ENCODE measurements at regions not wholly inside any gene's neighbourhood (a gene's known extent, or its start where the extent isn't known, plus 50 kb on each side); places are given as distances from the start of the nearest gene placed in this dataset.
"Not testable (repeated sequence)": the region's sequence is repeated elsewhere in the genome, so short reads cannot be mapped to it uniquely, and the experiment has no call there.

DNA sequence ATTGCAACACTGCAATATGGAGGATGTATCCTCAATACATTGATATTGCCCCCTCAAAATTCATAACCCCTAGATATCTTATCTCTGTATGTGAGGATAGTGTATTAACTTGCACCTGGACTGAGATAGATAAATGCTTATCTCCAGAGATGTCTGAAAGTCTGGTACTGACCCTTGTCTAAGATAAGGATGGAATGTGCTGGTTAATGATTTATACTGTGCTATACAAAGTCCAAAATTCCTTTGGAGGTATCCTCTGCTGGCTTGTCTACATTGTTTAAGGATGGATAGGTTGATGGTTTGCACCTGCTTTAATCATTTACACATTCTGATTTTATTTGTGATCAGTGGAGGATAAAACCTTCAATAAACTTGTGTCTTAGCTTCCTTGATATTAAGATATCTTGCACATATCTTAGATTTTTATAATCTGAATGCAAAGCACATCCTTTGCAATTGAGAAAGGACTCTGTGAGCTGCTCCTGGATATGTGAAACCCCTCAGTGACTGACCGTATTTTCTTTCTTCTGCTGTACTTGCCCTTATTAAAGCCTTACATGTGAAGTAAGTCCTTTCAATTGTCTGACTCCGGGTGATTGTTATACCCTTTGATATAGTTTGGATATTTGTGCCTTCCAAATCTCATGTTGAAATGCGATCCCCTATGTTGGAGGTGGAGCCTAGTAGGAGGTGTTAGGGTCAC lies 430.3 kb upstream of the MAOA start:
- DNase-seq (ENCODE audit: low spot score), result no peak

DNA sequence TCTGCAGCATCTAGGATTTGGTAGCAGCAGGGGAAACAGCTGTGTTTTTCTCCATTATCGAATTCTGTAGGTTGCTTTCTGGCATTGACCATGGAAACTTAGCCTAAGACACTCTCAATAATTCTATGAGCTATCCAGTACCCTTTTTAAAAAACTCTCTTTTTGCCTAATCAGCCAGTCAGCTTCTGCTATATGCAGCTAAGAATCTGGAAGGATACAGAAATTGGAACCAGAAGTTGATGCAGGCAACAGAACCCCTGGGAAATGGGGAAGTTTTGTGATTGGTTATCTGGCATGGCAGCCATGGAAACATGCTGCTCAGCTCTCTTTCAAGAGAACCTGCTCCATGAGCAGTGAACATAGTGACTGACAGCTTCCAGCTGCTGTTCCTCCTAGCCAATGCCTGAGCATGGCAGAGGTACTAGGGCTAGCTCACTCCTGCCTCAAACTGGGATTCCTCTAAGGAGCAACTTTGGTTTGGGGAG lies 417.6 kb upstream of the MAOA start:
- DNase-seq (ENCODE audit: low spot score), result no peak

DNA sequence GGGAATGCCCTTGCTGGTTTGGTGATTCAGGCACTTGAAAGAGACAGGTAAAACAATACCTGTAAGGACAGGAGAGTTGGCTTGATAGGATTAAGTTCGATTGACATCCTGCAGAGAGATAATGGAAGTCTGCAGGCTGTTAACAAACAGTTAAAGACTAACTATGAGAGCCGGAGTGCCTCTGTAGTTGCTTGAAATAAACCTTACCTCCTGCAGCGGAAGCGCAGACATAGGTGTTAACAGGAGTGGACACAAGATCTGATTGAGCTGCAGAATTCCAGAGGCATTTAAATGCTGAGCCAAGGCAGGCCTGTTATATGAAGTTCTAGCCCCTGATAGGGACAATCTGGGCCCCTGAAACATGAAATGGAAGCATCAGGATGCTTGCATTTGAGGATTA lies 416.7 kb upstream of the MAOA start:
- no peak for DNase-seq (ENCODE audit: low spot score)

DNA sequence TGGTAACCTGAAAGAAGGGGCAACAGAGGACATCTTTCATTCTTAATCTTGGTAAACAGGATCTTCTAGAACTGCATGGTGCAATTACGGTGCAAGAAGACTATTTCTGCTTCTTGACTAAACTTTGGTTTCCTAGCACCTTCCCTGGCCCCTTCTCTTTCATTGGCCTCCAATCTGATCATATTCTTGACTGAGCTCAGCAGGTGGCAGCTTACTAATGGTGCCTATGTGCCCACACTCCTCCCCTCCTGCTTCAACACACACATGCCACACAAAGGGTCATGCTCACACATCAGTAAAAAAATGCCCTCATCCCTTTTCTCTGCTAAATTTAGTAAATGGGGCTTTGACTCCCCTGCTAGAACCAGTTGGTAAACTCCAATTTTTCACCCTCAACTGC lies 400.5 kb upstream of the MAOA start:
- no peak for DNase-seq (ENCODE audit: low spot score)

DNA sequence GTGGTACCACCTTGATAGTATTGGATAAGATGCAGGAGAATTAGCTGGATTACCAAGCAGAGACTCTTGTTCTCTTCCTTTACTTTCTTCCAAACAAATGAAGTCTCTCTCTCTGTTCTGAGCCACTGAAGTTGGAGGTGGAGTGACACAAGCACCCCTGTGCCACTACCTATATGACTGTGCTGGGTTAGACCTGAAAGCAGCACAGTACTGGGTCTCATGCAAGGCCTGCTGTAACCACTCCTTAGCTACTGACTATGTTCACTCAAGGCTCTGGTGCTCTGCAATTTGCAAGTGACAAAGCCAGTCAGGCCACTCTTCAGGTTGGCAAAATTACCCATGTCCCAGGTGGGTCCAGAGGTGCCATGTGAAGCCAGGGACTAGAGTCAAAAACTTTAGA lies 389.6 kb upstream of the MAOA start:
- DNase-seq (ENCODE audit: low spot score), result no peak

DNA sequence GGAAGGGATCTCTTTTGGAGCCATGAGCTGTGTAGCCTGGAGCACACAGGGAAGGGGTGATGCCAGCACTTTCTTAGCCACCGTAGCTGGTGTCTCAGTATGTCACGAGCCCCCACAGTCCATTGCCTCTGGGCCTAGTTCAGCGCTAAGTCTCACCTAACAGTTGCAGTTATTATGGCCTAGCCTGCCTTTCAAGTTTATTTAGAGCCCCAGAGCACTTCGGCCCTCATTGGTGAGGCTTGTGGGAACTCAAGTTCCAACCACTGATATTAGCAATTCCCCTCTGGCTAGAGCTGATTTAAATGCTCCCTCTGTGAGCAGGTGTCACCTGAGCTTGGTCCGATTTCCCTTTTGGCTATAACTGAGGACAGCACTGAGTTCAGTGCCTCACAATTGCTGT lies 388.4 kb upstream of the MAOA start:
- no peak for DNase-seq (ENCODE audit: low spot score)

DNA sequence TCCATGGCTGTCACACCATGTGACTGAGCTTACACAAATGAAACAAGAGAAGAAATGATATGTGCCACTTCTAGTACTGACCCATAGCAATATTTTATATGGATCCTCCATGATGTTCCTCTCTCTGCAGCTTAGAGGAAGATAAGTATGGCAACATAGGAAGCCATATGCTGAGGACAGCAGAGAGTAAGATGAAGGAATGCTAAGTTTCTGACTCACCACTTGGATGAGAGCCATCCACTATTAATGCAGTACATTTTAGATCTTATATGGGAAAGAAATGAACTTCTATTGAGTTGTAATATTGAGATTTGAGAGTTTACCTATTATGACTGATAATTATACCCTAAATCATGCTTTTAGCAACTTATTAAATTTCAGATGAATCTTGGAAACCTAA lies 386.9 kb upstream of the MAOA start:
- DNase-seq (ENCODE audit: low spot score), result no peak

DNA sequence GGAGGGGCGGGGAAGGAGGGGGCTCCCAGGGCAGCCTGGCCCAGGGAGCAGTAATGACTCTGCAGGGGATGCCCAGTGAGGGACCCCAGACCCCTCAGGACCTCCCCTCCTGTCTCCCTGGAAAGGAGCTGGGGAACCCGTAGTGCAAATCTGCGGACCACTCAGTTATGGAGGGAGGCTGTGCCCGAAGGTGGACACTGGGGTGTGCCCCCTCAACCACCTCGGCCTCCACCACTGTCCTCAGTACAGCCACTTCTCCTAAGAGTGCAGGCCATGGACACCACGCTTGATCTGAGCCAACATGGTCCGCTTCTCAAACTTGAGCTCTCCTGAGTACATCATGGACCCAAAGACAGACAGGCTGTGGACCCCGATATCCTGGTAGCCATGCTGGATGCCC lies 378.2 kb upstream of the MAOA start:
- no peak for DNase-seq (ENCODE audit: low spot score)

DNA sequence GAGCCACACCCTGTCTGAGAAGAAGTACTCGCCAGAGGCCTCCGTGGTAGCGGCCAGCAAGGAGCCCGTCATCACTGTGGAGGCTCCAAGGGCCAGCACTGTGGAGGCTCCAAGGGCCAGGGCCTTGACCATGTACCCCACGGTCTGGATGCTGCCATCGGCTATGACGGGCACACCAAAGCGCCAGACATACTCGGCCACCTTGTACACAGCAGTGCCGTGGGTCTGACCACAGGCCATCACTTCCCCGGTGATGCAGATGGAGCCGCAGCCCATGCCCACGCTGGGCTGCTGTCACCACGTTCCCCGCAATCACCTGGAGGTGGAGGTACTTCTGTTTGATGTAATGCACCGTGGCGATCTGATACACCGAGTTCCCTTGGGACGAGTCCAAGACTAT lies 377.7 kb upstream of the MAOA start:
- DNase-seq (ENCODE audit: low spot score), result no peak

DNA sequence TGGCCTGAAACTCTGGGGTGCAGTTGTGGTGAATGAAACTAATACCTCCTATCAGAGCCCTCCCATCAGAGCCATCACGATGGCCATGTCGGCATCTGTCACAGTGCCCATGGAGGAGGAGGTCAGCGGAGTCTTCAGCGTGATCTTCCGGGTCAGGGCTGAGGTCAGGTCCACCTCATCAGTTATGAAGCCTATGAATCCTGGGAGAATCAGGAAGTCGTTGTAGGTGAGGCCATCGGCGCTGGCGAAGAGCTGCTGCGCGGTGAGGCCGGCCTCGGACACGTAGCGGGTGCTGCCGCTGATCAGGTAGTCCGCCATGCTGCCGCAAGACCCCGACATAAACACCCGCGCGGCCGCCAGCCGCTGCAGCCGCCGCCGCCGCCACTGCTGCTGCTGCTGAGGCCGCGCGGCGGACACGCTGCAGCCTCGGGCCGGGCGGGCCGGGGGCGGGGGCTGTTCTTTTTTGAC lies 376.7 kb upstream of the MAOA start:
- DNase-seq (ENCODE audit: low spot score), result no peak

DNA sequence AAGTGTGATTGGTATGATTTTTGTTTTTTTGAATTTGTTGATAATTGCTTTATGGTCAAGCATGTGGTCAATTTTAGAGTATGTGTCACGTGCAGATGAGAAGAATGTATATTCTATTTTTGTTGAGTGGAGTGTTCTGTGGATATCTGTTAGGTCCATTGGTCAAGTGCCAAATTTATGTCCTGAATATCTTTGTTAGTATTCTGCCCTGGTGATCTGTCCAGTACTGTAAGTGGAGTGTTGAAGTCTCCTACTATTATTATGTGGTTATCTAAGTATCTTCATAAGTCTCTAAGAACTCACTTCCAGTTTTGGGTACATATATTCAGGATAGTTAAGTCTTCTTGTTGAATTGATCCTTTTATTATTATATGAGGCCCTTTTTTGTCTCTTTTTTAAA lies 372.9 kb upstream of the MAOA start:
- no peak for DNase-seq (ENCODE audit: low spot score)

DNA sequence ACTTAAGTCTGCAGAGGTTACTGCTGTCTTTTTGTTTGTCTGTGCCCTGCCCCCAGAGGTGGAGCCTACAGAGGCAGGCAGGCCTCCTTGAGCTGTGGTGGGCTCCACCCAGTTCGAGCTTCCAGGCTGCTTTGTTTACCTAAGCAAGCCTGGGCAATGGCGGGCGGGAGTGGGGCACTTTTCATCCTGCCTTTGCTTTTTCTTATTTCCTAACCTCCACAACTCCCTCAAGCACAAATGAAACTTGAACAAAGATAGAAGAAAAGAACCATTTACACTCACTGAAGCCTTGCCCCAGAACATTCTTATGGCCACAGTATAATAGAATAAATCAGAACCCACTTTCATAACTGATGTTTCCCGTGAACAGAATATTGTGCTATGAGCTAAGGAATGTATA lies 344.5 kb upstream of the MAOA start:
- DNase-seq (ENCODE audit: low spot score), result not testable (repeated sequence)

DNA sequence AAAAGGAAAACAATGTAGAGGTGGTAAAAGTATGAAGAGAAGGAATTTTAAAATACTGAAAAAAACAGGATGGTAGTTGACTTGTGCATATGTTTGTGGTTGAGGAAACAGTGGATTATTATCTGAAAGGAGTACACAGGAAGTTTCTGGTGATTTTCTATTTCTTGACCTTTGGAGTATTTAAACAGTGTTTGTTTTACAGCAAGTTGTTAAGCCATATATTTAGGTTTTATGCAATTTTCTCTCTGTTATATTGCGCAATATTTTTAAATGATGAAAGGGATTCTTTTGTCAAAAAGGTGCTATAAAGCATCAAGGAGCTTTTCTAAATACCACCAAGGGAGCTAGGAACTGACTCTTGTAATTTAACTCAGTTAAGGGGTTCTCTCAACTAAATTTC lies 343.1 kb upstream of the MAOA start:
- DNase-seq (ENCODE audit: low spot score), result no peak

DNA sequence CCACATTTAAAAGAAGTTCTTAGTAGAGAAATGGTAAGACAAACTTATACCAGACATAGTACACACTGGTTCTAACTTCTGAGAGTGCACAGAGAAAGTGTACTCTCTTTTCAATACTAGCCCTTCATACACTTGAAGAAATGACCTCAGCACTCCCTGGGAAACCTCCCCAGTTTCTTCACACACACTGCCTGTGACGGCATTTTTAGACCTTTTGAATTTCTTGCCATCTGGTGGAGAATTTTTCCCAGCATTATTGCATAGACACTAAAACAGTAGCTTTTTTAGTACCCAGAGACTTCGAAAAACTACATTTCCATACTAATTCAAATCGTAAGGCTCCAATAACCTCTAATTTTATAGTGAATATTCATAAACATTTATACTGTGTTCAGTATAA lies 341.6 kb upstream of the MAOA start:
- DNase-seq (ENCODE audit: low spot score), result no peak

DNA sequence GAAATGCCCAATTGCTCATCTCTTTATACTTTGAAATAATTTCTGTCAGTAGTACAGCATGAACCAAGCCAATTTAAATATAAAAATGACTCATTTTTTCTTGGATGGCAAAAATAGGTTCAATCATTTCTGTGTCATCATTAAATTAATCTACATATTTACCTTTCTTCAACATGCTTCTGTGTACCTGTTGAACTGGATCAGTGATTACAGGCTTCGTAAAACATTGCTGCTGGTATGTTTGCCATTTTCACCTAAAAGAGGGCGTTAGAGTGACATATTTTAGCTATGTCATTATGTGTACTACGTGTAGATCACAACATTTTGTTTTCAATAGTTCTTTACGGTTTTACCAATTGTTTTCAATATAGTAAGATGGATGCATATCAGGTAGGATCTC lies 340.5 kb upstream of the MAOA start:
- no peak for DNase-seq (ENCODE audit: low spot score)

DNA sequence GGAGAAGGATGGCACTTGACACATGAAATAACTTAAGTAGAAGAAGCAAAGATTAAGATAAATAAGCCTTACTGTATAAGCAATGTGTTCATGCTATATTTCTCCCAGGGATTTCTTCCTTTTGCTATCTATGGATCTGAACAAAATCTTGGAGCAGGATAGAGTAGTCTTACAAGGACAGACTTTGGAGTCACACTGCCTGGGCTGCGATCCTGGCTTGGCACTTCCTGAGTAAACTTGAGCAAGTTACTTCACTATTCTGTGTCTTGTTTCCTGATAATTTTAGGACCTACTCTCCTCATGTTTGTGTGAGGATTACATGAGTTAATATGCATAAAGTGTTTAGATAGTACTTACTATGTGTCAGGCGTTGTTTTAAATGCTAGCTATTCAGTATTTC lies 340.0 kb upstream of the MAOA start:
- DNase-seq (ENCODE audit: low spot score), result no peak

DNA sequence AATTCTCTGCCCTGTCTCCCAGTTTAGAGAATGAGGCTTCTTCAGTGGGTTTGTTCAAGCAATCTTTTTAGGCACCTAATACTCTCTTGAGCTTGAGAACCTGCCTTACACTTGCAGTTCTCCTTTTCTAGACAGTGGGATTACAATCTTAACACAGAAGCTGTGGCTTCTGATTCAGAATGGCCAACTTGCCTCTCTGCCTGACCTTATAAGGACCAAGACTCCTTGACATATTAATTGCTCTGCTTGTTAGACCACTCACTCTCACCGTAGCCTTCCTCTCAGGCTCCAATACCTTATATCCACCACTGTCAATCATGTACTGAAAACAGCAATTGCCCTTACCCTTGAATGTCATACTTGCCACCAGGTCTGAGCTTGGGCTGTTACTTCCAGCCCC lies 338.7 kb upstream of the MAOA start:
- no peak for DNase-seq (ENCODE audit: low spot score)

DNA sequence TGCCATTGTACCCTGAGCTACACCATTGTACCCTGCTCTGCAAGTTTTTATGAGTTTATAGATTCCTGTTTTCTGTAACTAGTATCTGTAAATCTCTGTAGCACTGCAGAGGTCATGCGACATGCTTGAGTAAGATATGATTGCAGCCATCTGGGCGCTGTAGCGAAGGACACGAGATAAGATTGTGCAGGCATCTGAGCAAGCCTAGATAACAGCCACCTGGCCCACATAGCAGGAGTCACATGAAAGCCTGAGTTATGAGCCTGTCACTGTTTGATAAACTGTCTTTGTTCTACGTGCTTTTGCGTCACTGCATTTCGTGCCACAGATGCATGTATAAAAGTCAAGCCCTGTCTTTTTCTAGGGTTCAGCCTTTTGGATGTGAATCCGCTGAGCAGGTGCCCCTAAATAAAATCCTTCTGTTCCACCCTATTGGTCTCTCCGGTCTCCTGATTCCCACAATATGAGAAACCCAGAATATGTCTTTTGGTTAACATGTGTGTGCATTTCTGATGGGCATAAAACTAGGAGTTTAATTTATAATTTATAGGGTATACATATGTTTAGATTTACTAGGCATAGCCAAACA lies 327.6 kb upstream of the MAOA start:
- no peak for DNase-seq (ENCODE audit: low spot score)

DNA sequence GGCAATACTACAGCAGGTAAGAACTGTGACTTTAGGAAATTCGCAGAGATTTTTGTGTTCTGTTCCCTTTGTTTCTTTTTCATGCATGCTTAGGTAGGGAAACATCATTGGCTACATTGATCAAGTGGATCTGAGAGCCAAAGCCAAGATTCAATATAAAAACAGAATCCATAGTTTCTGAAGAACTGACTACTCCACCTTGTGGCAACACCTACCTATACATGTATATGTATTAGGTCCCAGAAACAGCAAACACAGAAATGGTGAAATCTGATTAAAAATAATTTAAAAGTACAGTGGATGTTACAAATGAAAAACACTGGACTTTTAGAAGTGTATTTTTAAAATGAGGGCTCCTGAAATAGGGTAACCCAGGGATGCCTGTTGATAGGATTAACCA lies 322.6 kb upstream of the MAOA start:
- no peak for DNase-seq (ENCODE audit: low spot score)

DNA sequence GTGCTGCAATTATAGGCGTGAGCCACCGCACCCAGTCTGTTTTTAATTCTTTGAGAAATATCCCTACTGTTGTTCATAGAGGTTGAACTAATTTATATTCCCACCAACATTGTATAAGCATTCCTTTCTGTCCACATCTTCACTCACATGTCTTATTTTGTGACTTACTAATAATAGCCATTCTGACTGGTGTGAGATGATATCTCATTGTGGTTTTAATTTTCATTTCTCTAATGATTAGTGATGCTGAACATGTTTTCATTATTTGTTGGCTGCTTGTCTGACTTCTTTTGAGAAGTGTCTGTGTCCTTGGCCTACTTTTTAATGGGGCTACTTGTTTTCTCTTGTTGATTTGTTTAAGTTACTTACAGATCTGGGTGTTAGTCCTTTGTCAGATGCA lies 310.9 kb upstream of the MAOA start:
- DNase-seq (ENCODE audit: low spot score), result no peak

DNA sequence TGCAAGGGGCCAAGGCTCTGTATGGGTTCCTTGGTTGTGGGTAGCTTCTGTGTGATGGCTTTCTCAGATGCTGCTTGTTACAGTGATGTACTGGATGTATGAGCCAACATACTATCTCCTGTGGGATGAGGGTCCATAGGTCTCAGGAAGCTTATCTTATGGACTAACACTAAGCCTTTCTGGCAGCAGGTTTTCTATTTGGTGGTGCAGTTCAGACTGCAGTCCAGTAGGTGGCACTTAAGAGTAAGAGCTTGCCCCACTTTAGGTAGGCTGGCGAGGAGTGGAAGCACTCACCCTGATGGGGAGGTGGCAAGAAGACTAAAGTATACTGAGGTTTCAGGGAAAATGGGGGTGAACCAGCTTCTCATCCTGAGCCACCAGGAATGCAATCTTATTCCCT lies 306.7 kb upstream of the MAOA start:
- DNase-seq (ENCODE audit: low spot score), result peak; percentile 2

DNA sequence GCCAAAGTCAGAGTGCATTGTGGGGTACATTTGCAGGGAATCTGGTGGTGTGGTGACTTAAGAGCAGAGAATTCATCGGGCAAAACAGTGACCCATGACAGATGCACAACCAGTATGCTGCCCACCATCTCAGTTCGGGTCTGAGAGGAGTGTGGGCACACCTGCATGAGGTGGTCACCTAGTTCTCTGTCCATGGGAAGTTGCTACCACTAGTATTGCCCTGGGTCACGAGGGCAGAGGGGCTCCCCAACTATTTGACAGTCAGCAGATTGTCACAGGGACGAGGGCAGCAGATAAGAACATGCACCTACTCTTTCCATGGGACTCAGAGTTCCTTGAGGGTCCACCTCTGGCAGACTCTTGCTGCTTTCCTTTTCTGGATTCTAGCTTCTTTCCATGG lies 305.2 kb upstream of the MAOA start:
- no peak for DNase-seq (ENCODE audit: low spot score)

DNA sequence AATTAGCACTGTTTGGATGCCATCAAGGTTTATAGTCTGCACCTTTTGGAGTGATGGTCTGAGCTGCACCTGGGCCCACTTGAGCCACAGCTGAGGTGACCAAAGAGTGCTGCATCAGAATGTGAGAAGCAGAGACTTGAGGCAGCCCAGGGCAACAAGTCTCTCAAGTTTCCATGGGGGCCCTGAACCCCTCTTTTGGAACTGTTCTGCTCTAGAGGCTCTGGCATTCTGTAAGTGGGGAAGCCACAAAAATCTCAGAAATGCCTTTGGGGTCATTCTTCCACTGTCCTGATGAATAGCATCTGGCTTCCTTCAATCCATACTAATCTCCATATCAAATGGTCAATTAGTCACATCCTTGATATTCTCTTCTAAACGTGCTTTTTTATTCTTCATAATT lies 298.4 kb upstream of the MAOA start:
- no peak for DNase-seq (ENCODE audit: low spot score)

DNA sequence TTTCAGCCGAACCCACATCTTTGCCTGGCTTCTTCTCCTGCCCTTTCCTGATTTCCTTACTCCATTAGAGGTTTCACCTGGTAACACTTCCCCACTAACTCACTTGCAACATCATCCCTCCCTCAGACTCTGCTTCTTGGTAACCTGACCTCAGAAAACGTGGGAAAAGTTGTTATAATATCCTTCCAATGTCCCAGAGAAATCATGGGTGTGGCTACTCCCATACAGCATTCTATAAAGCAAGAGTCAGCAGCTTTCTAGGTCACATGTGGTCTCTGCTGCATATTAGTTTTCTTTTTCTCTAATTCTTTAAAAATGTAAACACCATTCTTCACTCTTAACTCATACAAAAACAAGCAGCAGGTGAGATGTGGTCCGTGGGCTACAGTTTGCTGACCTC lies 283.1 kb upstream of the MAOA start:
- DNase-seq (ENCODE audit: low spot score), result no peak
